Stimulated activated naive CD4-positive, alpha-beta T cell treated with Interleukin-2 at 50 U/mL for 16 hours (primary cell): ENCODE measurements at regions not wholly inside any gene's neighbourhood (a gene's known extent, or its start where the extent isn't known, plus 50 kb on each side); places are given as distances from the start of the nearest gene placed in this dataset.
"Not testable (repeated sequence)": the region's sequence is repeated elsewhere in the genome, so short reads cannot be mapped to it uniquely, and the experiment has no call there.

ENCODE experiments used
- DNase-seq: peaks from one replicate; lab custom pipeline; 2025; lab: John Stamatoyannopoulos, UW

DNA sequence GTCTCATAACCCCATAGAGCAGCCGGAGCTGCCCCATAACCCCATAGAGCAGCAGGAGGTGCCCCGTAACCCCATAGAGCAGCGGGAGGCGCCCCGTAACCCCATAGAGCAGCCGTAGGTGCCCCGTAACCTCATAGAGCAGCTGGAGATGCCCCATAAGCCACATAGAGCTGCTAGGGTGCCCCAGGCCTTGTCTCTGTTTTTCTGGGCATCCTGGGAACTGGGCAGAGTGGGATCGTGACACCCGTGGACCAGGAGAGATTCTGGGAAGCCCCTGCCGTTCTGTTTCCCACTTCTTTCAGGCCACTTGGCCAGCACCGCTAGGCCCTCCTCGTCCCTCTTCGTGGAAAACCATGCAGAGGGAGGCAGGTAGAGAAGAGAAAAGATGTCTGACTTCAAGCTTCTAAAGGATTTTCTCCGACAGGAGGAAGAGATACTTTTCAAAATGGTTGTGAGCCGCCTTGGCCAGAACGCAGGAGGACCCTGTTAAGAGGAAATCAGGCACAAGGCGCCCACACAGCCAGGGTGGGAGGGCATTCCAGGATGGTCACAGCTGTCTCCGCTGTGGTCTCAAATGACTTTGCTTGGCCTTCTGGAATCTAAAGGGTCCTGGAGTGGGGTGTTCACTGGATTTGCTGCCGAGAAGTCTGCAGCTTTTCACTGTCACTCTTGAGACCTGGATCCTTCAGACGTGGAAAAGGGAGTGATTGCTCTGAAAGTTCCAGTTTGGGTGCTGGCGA, 171.8 kb downstream of the NPIPB11 start:
- DNase-seq = not testable (repeated sequence)

DNA sequence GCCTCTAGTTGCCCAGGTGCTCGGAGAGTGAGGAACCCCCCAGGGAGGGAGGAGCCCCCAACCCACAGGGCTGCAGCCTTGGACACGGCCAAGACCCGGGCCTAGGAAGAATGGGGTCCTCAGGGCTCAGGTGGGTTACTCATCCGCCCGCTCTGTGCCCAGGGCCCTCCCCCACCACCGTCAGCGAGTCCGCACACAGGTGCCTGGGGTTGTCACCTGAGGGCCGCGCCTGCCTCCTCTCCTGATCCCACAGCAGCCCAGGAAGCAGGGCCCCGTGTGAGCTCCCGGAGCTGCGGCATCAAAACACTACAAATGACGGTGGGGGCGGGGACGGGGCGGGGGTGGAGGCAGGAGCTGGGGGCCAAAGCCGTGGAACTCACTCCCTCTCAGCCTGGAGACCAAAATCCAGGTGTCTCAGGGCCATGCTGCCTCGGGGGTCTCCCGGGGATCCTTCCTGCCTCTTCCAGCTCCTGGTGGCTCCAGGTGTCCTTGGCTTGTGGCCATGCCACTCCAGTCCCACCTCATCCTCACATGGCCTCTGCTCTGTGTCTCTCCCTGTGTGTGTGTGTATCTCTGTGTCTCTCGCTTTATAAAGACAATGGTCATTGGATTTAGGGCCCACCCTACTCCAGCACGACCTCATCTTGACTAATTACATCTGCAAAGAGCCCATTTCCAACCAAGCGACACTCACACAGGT, 172.7 kb downstream of the NPIPB11 start:
- DNase-seq = not testable (repeated sequence)

DNA sequence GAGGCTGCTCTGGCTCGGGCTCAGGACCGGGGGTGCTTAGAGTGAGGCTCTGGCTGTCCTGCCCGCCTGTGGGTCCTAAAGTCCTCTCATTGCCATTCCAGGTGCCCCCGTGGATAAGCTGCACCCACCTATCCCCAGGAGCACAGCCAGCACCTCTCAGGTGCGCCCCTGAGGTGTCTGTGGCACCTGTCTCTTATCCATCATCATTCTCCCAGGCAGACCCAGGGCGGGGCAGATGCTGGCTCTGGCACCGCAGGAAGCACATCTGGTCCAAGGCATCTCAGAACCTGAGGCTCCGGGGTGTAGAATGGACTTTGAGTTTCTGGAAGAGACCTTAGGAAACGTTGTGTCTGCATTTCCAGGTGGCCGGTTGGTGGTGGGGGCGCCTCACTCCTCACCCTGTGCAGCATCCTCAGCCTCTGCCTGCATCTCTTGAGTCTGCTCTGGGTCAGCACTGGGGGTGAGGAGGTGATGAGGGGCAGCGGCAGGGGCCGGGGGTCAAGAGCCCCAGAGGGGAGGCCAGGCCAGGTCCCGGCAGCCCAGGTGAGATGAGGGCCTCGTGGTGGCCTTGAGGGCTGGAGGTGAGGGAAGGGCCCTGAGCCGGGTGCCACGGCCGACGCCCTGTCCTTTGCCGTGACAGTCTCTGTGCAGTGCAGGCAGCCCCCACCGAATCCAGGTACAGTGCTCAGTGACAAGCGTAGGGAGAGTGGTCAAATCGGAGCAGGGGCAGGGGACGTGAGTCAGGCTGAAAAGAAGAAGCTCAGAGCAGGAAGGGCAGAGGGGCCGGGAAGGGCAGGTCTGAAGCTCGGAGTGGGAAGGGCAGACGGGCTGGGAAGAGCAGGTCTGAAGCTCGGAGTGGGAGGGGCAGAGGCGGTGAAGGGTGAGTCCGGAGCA, 173.5 kb downstream of the NPIPB11 start:
- no peak for DNase-seq

DNA sequence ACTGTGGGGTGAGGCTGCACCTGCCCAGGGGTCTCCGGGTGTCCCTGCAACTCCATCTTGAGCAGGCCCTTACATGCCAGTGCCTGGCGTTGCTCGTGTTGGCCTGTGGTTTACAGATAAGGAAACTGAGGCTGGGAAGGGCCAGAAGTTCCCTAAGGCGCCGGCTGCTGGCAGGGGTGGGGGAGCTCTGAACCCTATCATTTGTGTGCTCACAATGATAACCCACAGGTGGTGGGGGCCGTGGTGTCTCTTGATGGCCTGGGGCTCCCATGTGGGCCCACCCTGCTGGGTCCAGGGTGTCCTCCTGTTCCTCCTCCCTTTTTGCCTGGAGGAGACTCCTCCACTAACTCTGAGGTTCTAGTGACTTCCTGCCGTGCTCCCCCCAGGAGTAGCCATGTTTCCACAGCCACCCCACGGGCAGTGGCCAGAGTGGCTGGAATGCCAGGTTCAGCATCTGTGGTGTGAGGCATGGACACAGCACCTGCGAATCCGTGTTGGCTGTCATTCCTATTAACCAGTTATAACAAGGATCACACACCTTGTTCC, 174.3 kb downstream of the NPIPB11 start:
- not testable (repeated sequence) for DNase-seq

DNA sequence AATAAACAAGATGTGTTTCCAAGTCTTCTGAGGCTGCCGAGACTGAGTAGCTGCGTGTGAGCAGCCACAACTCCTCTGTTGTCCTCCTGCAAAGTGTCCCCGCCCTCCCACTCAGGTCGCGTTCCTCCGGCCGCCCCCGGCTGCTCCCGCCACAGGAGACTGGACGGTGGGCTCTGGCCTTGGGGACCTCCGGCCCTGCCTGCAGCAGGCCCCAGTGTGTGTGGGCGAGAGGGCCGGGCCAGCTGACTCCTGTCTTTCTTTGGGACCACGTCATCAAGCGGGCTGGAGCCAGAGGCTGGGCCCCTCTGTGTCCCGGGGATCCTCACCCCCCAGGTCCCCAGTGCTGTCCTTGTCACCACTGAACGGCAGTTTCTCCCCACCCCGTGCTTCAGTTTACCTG, 175.3 kb downstream of the NPIPB11 start:
- DNase-seq = no peak

DNA sequence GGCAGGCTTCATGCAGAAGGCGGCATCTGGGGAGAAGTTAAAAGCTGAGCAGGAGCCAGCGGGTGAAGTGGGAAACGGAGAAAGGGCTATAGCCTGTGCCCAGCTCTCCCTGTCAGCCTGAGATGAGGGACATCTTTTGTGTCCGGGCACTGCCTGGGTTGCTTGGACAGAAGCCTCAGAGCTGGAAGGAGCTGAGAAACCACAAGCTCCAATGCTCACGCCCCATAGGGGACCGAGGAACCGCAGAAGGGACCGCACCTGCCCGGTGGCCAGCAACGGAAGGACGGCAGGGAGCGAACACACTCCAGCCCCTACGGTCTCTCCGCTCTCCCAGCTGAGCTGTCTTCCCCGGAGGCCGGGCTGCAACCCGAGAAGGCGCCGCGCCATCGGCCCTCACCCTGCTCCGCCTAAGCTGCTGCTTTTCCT, 175.8 kb downstream of the NPIPB11 start:
- no peak for DNase-seq

DNA sequence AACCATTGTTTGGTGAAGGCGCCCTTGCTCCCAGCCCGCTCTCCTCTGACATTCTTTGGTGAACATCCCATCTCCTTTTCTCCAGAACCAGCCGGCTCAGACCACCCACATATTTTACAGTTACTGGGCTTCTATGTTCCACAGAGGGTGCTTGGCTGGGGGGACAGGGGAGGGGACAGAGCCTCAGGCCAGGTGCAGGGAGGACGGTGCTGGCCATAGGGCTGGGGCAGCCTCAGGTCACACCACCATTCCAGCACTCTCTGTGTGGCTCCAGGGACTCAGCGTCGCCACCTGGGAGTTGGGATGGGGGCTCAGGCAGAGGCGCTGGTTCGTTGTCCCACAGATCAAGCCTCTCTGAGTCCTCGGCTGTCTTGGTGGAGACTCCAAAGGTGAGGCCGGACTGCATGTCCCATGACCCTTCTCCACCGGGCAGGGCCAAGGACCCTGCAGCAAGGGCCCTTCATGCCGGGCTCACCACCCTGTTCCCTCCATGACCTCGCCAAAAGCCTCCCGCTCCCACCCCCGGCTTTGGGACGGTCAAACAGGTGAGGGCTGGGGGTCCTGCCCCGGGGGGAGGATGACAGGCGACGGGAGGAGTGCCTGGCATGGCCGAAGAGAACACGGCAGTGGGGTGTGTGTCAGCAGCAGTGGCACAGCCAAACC, 176.4 kb downstream of the NPIPB11 start:
- not testable (repeated sequence) for DNase-seq

DNA sequence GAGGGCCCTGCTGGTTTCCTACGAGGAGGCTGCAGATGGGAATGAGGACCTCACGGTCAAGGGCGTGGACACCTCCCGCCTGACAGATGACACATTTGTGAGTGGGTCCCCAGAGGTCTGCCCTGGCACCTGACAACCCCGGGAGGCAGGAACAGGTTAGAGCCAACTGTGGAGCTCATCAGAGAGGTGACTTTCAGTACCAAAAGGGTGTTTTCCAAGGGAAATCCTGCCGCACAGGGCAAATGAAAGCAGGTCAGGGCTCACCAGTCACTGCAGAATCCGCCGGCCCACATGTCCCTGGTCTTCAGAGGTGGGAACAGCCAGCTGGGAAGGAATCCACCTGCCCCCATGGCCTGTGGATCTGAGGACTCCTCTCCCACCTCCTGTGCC, 176.9 kb downstream of the NPIPB11 start:
- DNase-seq = not testable (repeated sequence)

DNA sequence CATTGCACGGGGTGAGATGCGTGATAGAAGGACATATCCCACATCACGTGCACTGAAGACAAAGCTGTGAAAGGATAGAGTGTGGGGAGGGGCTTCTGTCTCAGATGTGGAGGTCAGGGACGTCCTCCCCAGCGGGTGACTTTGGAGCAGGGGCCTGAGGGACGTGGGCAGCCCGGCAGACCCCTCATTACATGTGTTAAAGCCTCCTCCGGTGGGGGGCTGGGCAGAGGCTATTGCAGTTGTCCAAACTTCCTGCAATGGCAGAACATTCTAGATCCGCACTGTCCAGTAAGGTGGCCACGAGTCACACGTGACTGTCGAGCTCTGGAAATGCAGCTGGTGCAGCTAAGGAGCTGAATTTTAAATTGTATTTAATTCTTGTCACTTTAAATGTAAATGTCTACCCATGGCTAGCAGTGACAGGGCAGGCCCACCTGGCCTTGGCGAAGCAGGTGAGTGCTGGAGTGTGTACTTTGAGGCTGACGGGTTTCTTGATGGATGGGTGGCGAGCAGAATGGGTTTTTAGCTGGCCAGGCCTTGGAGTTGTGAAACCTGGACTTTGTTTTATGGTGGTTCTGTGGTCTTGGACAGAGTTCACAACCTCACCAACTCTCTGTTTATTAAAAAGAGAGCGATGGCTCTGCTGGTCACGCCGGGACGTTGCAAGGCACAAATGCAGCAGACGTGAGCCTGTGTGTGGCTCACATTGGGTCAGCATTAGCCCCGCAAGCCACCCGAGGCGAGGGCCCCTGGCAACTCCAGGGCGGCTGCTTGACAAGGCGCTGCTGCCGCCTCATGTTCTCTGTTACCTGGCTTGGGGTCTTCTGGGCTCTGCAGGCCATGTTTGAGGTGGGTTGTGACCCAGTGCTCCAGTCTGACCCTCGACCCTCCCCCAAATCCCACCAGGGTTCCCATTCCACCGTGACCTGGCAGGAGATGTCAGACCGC, 177.6 kb downstream of the NPIPB11 start:
- DNase-seq = not testable (repeated sequence)

DNA sequence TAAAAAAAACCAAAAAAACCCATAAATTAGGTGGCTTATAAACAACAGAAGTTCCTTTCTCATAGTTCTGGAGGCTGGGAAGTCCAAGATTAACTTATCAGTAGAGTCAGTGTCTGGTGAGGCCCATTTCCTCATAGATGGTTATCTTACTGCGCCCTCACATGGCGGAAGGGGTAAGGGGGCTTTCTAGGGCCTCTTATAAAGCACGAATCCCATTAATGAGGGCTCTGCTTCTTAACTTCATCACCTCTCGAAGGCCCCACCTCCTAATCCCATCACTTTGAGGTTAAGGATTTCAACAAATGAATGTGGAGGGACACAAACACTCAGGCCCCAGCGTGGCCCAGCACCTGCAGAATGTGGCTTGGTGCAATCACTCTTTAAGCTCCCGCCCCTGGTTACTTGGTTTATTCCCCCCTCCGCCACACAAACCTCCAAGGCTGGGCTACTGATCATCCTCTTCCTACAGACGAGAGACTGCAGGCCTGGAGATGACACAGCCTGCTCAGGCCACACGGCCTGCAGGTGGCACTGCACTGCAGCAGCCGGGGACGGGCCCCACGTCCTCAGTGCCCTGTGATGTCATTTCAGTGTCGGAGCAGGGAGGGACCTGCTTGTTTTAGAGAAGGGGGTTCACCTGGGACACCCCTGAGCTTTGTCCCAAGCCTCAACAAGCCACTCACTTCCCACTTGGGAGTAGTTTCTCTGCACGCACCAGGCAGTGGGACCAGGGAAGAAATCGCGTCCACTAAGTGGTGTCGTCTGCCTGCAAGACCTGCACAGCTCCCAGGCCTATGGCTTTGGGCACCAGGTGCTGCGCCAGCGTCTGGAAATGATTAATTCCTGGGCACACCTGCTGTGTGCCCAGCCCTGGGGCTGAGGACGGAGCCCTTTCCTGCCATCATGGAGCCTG, 178.5 kb downstream of the NPIPB11 start:
- not testable (repeated sequence) for DNase-seq

DNA sequence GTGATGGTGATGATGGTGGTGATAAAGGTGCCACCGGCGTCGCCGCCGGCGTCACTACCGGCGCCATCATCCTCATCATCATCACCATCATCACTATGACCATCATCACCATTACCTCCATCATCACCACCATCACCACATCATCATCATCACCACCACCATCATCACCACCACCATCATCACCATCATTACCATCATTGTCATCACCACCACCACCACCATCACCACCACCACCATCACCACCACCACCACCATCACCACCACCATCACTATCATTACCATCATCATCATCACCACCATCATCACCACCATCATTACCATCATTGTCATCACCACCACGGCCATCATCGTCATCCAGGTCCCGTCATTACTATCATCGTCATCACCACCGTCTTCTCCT, 179.7 kb downstream of the NPIPB11 start:
- no peak for DNase-seq

DNA sequence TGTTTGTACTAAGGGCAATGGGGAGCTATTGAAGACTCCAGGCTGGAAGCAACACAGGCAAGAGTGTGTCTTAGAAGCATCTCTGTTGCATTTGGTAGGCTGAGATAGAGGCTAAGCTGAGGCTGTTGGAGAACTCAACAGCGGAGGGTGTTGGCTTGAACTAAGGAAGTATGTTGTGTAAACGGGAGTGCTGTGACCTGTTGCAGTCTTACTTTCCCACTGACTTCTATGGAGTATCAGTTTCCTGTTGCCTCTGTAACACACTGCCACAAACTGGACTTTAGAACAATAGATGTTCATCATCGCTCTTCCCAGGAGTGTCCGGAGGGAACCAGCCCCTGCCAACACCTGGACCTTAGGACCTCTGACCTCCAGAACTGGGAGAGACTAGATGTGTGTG, 181.8 kb downstream of the NPIPB11 start:
- not testable (repeated sequence) for DNase-seq

DNA sequence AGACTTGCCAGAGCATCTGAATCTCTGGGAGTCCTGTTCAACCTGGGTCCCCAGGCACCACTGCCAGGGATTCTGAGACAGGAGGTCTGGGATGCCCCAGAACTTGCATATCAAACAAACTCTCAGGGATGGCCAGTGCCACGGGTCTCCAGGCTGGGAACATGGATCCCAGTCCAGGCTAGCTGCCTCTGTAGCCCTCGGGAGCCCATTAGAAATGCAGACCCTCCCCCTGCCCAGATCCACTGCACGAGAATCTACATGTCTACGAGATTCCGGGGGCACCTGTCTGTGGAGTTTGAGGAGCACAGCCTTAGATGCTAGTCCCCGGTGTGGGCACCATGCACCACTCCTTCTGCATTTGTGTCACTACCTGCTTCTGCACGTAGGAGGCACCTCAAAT, 183.9 kb downstream of the NPIPB11 start:
- DNase-seq = not testable (repeated sequence)

DNA sequence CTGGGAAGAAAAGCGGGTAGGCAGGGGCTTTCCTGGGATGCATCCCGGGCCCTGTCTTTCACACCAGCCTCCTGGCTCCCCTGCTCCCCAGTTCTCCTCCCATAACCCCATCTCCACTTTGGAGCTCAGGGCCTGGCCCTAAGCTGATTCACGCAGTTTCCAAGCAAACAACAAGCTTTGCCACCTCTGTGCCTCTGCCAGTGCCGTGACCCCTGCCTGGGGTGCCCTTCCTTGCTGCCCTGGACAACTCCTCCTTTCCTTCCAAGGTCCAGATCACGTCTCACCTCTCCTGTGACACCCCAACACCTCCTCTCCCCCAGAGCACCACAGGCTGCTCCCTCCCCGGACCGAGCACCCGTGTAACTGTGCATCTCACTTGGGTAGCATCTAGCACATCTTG, 184.5 kb downstream of the NPIPB11 start:
- not testable (repeated sequence) for DNase-seq

DNA sequence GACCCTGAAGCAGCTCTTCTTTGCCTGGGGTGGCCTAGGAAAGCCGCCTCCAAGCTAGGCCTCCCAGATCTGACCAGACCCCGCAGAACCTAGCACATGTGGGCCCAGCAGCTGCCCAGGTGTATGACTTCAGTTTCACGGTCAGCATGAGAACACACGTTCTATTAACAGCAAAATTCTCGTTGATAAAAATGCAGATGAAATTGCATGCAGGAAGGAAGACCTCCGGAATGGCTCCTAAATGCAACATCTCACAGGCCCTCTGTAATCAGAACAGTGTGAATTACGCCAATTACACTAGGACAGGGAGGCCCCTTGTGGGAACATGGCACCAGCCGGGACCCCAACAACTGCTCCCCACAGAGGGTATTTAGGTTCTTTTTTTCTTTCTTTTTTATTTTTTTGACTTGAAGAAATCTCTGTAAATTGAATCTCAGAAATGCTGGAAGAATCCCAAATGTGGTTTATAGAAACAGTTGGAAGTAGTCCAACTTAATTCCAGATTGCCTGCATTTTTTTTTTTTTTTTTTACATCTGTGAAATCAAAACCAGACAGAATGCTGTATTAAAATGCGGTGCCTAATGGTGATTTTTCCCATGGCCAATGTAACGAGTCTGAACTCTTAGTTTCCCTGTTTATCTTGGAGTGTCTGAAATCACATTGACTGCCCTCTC, 185.1 kb downstream of the NPIPB11 start:
- not testable (repeated sequence) for DNase-seq

DNA sequence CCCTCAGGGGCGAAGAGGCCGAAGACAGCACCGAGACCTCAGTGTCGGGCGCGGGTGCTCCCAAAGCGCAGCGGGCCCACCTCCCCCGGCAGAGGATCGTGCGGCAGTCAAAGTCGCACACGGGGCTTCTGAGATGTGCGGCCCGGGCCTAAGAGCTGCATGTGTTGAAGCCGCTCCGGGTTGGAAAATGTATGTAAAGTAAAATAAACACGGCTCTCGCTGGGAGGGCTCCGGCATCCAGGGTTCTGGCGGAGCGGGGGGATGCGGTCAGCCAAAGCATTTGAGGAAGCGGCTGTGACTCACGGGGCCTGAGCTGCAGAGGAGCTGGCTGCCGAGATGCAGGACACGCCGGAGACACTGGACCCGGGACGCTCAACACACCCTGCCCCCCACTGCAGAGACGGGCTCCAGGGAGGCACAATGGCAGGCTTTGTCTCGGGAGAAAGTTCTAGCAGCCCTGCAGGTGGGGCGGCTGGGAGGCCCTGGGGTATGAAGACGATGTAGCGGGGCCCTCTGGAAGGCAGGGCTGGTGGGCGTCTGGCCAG, 185.8 kb downstream of the NPIPB11 start:
- DNase-seq = not testable (repeated sequence)

DNA sequence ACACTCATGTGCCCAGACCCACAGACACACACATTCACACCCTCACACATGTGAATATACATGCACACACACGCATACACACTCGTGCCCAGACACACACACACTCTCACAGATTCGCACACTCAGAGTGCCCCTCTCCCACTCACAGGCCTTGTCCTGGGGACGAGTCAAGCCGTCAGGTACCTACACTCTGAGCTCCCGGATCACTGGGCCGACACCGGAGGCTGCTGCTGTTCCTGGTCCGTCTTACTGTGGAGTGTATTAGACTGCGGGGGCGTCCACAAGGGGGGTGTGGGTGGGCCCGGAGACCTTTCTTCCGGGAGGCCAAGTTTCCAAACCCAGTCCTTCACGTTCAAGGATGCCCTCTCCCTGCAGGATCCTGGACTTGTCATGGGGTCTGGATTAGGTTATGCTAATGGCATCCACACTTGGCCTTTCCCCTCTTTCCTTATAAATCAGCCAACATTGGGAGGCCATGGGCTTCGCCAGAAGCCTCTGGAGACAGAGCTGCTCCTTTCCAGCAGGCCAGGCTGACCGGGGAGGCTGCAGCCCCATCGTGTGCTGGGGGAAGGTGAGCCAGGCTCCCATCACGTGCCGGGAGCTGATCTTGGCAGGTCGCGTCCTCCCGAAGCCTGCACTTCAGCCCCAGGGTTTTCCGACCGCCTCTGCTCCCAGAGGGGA, 186.4 kb downstream of the NPIPB11 start:
- DNase-seq = not testable (repeated sequence)

DNA sequence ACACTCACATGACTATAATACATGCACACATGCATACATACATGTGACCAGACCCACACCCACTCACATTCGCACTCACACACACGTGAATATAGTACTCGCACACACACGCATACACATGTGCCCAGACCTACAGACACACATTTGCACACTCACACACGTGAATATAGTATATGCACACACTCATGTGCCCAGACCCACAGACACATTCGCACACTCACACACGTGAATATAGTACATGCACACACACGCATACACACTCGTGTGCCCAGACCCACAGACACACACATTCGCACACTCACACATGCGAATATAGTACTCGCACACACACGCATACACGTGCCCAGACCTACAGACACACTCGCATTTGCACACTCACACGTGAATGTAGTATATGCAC, 186.9 kb downstream of the NPIPB11 start:
- not testable (repeated sequence) for DNase-seq
